HepG2 (cell line): ENCODE measurements at regions not wholly inside any gene's neighbourhood (a gene's known extent, or its start where the extent isn't known, plus 50 kb on each side); places are given as distances from the start of the nearest gene placed in this dataset.

Source experiments
- DMAP1 ChIP-seq: IDR thresholded peaks from 2 replicates; pipeline ENCODE4 v1.6.1; 2016
- FOXJ3 ChIP-seq: sonication (generic); formaldehyde crosslinking; IDR thresholded peaks from 2 replicates; pipeline ENCODE4 v1.4.0; 2020; ENCODE audit warnings: missing genetic modification reagents, mild to moderate bottlenecking, borderline replicate concordance
- MAFK ChIP-seq, 2 experiments: IDR thresholded peaks in 1 of 2; conservative IDR thresholded peaks in 1 of 2; 2 replicates each; pipeline ENCODE4 v1.6.1; 2011; ENCODE audit warnings: improper control_type of control experiment in 2 of 2, low read length in 2 of 2
- MYC ChIP-seq: sonication (generic); formaldehyde crosslinking; IDR thresholded peaks from 2 replicates; pipeline ENCODE4 v1.9.0; 2021; ENCODE audit warnings: missing genetic modification reagents, borderline replicate concordance
- PATZ1 ChIP-seq: sonication (generic); formaldehyde crosslinking; IDR thresholded peaks from 2 replicates; pipeline ENCODE4 v1.4.0; 2020; ENCODE audit warnings: missing genetic modification reagents
- POLR2AphosphoS5 ChIP-seq: IDR thresholded peaks from 2 replicates; pipeline ENCODE4 v1.6.1; 2012; ENCODE audit warnings: low read depth, low read length
- WIZ ChIP-seq: sonication (generic); formaldehyde crosslinking; IDR thresholded peaks from 2 replicates; pipeline ENCODE4 v1.5.1; 2020; ENCODE audit warnings: mild to moderate bottlenecking, missing genetic modification reagents
- ZNF318 ChIP-seq: sonication (generic); formaldehyde crosslinking; IDR thresholded peaks from 2 replicates; pipeline ENCODE4 v1.4.0; 2020; ENCODE audit warnings: mild to moderate bottlenecking, missing genetic modification reagents

- TF ChIP-seq POLR2AphosphoS5 (no peak), DMAP1 (CRISPR knock-in tag) (no peak), ZNF318 (CRISPR knock-in tag) (no peak), PATZ1 (no peak), MAFK (conservative IDR thresholded peaks at IDR 0.05 in 1 of 2, IDR thresholded peaks at IDR 0.05 in 1 of 2; ENCODE audit: low read length in 2 of 2) (no peak), WIZ (CRISPR knock-in tag) (no peak), FOXJ3 (CRISPR knock-in tag) (no peak), MYC (CRISPR knock-in tag) (no peak)
These were observed 561.3 kb downstream of the IRX1 start for GRCh38 chr5:4156889-4157288.
